Astrocyte of the cerebellum (primary cell): ENCODE measurements at regions not wholly inside any gene's neighbourhood (a gene's known extent, or its start where the extent isn't known, plus 50 kb on each side); places are given as distances from the start of the nearest gene placed in this dataset.

Source experiments
- DNase-seq: peaks from one replicate; pipeline ENCODE4 v3.0.0-alpha.2; 2011; ENCODE audit warnings: low read depth
- H3K4me3 ChIP-seq: 2 replicates; pipeline ENCODE4 v1.5.1; 2011; ENCODE audit warnings: mild to moderate bottlenecking, low read depth, low read length, moderate library complexity
- in situ Hi-C: cut with HindIII; loops from 2 replicates; pipeline ENCODE4 v1.10.0; 2017; ENCODE audit warnings: low sequenced_read_pairs
- TF ChIP-seq, protein P1 (sequence below): IDR thresholded peaks from 2 replicates; pipeline ENCODE4 v1.5.1; 2012; ENCODE audit warnings: low read length, low read depth, moderate library complexity, mild to moderate bottlenecking; ENCODE audit errors: missing control alignments

DNA sequence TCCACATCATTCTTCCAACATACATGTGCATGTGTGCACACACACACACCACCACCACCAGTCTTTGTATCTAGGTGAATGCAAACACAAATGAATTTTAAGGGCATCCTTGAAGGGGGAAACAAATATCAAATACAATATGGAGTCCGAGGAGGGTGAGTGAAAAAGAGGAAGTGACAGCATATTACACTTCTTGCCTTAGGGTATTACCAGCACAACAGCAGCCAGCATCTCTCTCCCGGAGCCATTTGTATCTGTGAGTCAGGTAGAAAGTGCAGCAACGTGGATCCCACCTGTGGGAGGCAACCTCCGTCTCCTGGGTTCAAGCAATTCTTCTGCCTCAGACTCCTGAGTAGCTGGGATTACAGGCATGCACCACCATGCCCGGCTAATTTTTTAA is 483.2 kb downstream of the SMARCA1 start:
- TF ChIP-seq, protein P1, sequence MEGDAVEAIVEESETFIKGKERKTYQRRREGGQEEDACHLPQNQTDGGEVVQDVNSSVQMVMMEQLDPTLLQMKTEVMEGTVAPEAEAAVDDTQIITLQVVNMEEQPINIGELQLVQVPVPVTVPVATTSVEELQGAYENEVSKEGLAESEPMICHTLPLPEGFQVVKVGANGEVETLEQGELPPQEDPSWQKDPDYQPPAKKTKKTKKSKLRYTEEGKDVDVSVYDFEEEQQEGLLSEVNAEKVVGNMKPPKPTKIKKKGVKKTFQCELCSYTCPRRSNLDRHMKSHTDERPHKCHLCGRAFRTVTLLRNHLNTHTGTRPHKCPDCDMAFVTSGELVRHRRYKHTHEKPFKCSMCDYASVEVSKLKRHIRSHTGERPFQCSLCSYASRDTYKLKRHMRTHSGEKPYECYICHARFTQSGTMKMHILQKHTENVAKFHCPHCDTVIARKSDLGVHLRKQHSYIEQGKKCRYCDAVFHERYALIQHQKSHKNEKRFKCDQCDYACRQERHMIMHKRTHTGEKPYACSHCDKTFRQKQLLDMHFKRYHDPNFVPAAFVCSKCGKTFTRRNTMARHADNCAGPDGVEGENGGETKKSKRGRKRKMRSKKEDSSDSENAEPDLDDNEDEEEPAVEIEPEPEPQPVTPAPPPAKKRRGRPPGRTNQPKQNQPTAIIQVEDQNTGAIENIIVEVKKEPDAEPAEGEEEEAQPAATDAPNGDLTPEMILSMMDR = no peak
- in situ Hi-C loops = no loop called here
- no peak overlapping the region for H3K4me3 ChIP-seq
- DNase-seq = no peak

DNA sequence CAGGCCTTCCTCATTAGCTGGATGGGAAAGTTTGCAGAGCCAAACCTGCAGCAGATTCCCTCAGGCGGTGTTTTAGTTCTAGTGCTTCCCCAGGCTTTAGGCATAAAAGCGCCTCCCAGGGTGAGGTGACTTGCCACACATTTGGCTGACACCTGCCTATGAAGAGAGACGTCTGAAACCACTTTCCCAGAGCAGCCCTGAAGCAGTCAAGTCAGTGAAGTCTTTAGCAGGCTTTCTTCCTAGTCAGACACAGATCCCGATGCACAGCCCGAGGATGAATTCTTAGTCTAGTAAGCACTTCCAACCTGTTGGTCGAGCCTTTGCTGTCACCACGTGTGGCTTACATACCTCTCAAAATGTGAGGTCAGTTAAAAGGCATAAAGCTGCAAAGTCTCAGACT is 484.1 kb downstream of the SMARCA1 start:
- no peak for DNase-seq
- H3K4me3 ChIP-seq = no peak overlapping the region
- in situ Hi-C loops = no loop called here
- TF ChIP-seq, protein P1 = no peak

DNA sequence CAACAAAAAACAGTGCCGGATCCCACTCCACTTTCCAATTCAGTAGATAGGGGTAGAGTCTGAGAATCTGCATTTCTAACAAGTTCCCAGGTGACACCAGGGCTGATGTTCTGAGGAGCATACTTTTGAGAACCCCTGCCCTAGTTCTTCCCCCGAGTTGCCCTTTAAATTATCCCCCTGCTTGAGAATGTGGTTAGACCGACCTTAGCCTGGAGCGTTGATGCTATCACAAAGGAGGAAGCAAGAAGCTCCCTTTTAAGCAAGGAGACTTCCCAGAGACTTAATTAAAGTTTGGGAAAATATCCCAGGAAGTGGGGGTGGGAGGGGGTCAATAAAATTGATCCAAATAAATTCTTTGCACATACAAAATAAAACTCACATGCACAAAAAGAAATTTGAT is 485.9 kb downstream of the SMARCA1 start:
- DNase-seq = no peak
- no peak overlapping the region for H3K4me3 ChIP-seq
- in situ Hi-C loops = no loop called here
- TF ChIP-seq, protein P1 = no peak

DNA sequence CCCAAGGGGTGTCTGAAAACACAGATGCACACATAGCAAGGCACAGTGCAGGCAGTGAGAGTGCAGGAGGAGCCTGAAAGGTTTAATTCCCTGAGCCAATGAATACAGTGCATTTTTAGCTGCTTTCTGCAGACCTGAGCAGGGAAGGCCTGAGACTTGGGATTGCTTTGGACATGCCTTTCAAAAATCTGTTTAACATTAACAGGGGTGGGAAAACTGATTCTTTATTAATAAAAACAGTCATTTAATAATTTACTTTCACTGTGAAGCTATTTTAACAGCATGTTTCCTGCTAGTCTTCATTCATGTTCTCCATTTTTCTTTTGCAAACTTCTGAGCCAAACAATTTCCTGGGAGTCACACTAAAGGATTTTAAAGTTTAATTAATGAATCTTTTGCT is 488.1 kb downstream of the SMARCA1 start:
- no peak for DNase-seq
- TF ChIP-seq, protein P1 = no peak
- in situ Hi-C loops = no loop called here
- no peak overlapping the region for H3K4me3 ChIP-seq

DNA sequence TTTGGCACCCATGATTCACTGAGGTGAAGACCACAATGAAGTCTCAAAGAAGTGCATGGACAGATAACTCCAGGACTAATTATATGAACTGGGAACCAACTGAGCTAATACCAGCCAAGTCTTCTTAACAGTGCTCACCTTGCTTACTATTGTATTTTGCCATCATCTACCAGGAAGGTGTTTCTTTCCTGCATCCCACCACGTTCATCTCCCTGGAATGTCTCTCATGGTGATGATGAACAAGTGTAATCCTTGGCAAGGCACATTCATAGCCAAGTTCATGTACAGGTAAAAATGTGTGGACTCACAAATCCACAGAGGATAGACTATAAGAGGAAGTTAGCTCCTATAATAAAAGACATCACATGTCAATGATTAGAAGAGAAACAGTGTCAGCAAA is 489.1 kb downstream of the SMARCA1 start:
- no peak for DNase-seq
- in situ Hi-C loops = no loop called here
- H3K4me3 ChIP-seq = no peak overlapping the region
- TF ChIP-seq, protein P1 = no peak

DNA sequence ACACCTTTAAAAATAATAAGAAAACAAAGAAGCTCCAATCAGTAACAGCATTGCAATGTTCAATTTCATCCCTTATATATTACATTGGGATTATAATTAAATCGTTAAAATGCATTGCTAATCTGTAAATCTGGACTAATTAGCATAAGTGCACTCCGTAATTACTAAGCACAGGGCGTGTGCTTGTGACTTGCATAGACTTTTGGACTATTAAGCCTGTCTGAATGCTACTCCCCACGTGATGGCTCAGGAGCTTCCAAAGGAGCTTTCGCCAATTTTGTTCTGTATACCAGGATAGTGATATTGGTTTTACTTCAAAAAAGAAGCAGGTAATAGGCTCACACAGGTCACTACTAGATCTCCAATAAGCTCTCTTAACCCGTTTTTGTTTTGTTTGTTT is 497.1 kb downstream of the SMARCA1 start:
- no peak overlapping the region for H3K4me3 ChIP-seq
- TF ChIP-seq, protein P1 = no peak
- DNase-seq = no peak
- in situ Hi-C loops = no loop called here

DNA sequence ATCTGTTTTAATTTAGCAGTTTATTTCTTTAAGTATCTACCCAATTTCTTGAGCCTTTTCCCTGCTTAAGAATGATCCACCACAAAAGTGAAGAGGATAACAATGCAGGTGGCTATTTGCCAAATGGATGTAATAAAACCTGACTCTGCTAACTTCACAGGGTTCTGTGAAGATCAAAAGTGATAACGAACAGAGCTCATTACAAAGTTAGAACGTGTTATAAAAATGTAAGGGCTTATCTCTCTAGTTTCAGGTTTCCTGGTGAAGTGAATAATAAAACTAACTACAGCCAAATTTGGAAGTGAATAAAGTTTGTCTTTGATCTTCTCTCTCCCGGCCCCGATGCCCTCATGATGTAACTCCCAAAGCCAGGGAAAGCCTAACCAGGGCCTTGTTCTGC is 497.9 kb downstream of the SMARCA1 start:
- TF ChIP-seq, protein P1 = no peak
- no peak for DNase-seq
- no peak overlapping the region for H3K4me3 ChIP-seq
- in situ Hi-C loops = no loop called here
